ENCODE measurements at regions not wholly inside any gene's neighbourhood (a gene's known extent, or its start where the extent isn't known, plus 50 kb on each side); places are given as distances from the start of the nearest gene placed in this dataset.

GRCh38 chr2:111236025-111236424 is 115.3 kb downstream of the BCL2L11 start:
- POLR2A ChIA-PET: no interaction called here
- Histone ChIP-seq H3K36me3 (ENCODE audit: control insufficient read depth in 2 of 2, extremely low read depth in 1 of 2, insufficient read depth in 2 of 2, low read length in 2 of 2) (no peaks in the 10 kb centered on the region), H4K20me1 (replicated peaks; ENCODE audit: control insufficient read depth, extremely low read depth, insufficient read depth, low read length) (no peaks in the 10 kb centered on the region), H3K4me1 (ENCODE audit: control insufficient read depth, extremely low read depth, insufficient read depth, low read length) (no peaks in the 10 kb centered on the region), H3K9ac (replicated peaks; ENCODE audit: extremely low read depth, insufficient read depth, low read length) (no peak overlapping the region), H3K9me3 (replicated peaks; ENCODE audit: control insufficient read depth, insufficient read depth, low read length) (no peaks in the 10 kb centered on the region), H3K4me2 (ENCODE audit: insufficient read depth, low read length) (no peak overlapping the region), H3K4me3 (replicated peaks in 1 of 3; ENCODE audit: insufficient read depth in 1 of 3, low read depth in 1 of 3, low read length in 3 of 3) (no peak overlapping the region), H3K27ac (ENCODE audit: insufficient read depth, low read depth, low read length) (no peak overlapping the region), H2AFZ (ENCODE audit: low read depth, low read length) (no peak overlapping the region), H3K79me2 (ENCODE audit: control insufficient read depth, insufficient read depth, low read length) (no peaks in the 10 kb centered on the region), H3K9me1 (replicated peaks; ENCODE audit: control insufficient read depth, extremely low read depth, insufficient read depth, low read length) (no peaks in the 10 kb centered on the region), H3K27me3 (ENCODE audit: control insufficient read depth in 2 of 2, insufficient read depth in 2 of 2, low read length in 2 of 2) (no peaks in the 10 kb centered on the region)
- TF ChIP-seq POLR2A (IDR thresholded peaks at IDR 0.05; ENCODE audit: low read depth, low read length) (no peak), MYC (IDR thresholded peaks at IDR 0.05; ENCODE audit: low read depth, low read length) (no peak), GATA2 (IDR thresholded peaks at IDR 0.05; ENCODE audit: insufficient read depth, insufficient read length, low read depth, low read length) (no peak), POLR2AphosphoS5 (IDR thresholded peaks at IDR 0.05; ENCODE audit: insufficient read depth, low read depth, low read length) (no peak), MAX (IDR thresholded peaks at IDR 0.05; ENCODE audit: insufficient read depth, insufficient read length) (no peak), FOS (IDR thresholded peaks at IDR 0.05; ENCODE audit: borderline replicate concordance, insufficient read depth, low read length) (no peak), JUN (IDR thresholded peaks at IDR 0.05; ENCODE audit: borderline replicate concordance, insufficient read depth, insufficient read length, low read depth) (no peak), EZH2 (IDR thresholded peaks at IDR 0.05; ENCODE audit: borderline replicate concordance, low read depth, low read length, severe bottlenecking) (no peak), CTCF (IDR thresholded peaks at IDR 0.05; ENCODE audit: extremely low read depth in 1 of 2, insufficient read depth in 1 of 2, low read depth in 1 of 2, low read length in 2 of 2) (no peak)
- no peak for FAIRE-seq
- BruUV-seq (replicated peaks): no TSS peak
- intact Hi-C loops (cut with micrococcal nuclease) (no loop called here), dilution Hi-C loops (cut with MboI; ENCODE audit: extremely low pct_ligation_motif_present, low sequenced_read_pairs) (no loop called here)
- DNase-seq (ENCODE audit: low read depth, low spot score): no peak
- CTCF ChIA-PET: no interaction called here
